NB4 (cell line): ENCODE measurements at regions not wholly inside any gene's neighbourhood (a gene's known extent, or its start where the extent isn't known, plus 50 kb on each side); places are given as distances from the start of the nearest gene placed in this dataset.
"Not testable (repeated sequence)": the region's sequence is repeated elsewhere in the genome, so short reads cannot be mapped to it uniquely, and the experiment has no call there.

Source experiments
- DNase-seq: peaks from one replicate; pipeline ENCODE4 v3.0.0; 2010; ENCODE audit warnings: low read depth
- H3K4me3 ChIP-seq: one replicate; pipeline ENCODE4 v1.5.1; 2011; ENCODE audit warnings: mild to moderate bottlenecking, low read depth, low read length, moderate library complexity
- MAX ChIP-seq: IDR thresholded peaks from 2 replicates; pipeline ENCODE4 v1.6.1; 2011; ENCODE audit warnings: low read depth, low read length
- MYC ChIP-seq: IDR thresholded peaks from 2 replicates; pipeline ENCODE4 v1.6.1; 2011; ENCODE audit warnings: low read depth, low read length
- POLR2A ChIP-seq: IDR thresholded peaks from 2 replicates; pipeline ENCODE4 v1.6.1; 2011; ENCODE audit warnings: mild to moderate bottlenecking; ENCODE audit not compliant: insufficient read length; ENCODE audit errors: extremely low read depth
- TF ChIP-seq, protein P1 (sequence below): IDR thresholded peaks from one replicate; pipeline ENCODE4 v1.5.1; 2012; ENCODE audit warnings: low read depth, low read length

- DNase-seq, H3K4me3 ChIP-seq: not testable (repeated sequence)
These were observed 56.8 kb downstream of the SCGB2B2 start for GRCh38 chr19:34620134-34620533.

DNA sequence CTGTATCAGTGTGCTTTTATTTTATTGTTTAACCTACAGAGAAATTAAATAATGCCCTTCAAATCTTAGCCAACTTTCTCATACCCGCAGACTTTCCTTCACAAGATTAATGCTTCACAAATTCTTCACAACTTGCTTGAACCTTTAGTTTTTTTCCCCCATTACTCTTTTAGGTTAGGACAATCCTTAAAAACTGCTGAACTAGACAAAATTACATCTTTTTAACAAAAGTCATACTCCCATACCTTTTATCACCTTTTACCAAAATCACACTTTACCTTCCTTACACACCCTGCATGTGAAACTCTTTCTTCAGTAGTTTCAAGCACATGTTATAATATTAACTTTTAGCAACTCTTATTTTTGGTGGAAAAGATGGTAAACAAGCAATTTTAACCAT is 58.5 kb downstream of the SCGB2B2 start:
- TF ChIP-seq, protein P1, sequence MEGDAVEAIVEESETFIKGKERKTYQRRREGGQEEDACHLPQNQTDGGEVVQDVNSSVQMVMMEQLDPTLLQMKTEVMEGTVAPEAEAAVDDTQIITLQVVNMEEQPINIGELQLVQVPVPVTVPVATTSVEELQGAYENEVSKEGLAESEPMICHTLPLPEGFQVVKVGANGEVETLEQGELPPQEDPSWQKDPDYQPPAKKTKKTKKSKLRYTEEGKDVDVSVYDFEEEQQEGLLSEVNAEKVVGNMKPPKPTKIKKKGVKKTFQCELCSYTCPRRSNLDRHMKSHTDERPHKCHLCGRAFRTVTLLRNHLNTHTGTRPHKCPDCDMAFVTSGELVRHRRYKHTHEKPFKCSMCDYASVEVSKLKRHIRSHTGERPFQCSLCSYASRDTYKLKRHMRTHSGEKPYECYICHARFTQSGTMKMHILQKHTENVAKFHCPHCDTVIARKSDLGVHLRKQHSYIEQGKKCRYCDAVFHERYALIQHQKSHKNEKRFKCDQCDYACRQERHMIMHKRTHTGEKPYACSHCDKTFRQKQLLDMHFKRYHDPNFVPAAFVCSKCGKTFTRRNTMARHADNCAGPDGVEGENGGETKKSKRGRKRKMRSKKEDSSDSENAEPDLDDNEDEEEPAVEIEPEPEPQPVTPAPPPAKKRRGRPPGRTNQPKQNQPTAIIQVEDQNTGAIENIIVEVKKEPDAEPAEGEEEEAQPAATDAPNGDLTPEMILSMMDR: no peak
- TF ChIP-seq POLR2A (no peak), MAX (no peak), MYC (no peak)
- DNase-seq: no peak

DNA sequence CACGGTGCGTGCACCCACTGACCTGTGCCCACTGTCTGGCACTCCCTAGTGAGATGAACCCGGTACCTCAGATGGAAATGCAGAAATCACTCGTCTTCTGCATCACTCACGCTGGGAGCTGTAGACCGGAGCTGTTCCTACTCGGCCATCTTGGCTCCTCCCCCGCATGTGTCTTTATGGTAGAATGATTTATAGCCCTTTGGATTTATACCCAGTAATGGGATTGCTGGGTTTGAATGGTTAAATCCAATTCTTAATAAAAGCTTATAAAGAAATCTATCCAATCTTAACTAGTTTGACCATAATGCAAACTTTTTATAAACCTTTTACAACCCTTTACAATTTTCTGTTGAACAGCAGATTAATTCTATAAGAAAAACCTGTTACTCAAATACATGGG is 59.0 kb downstream of the SCGB2B2 start:
- not testable (repeated sequence) for H3K4me3 ChIP-seq, DNase-seq

More for the DNA sequence above, 58.5 kb downstream of the SCGB2B2 start:
- no peak overlapping the region for H3K4me3 ChIP-seq

- DNase-seq: no peak
- TF ChIP-seq MAX (no peak), MYC (no peak), POLR2A (no peak)
- TF ChIP-seq, protein P1: no peak
- H3K4me3 ChIP-seq: no peak overlapping the region
These were observed 74.0 kb downstream of the SCGB2B2 start for GRCh38 chr19:34603003-34603402.

- TF ChIP-seq MYC (no peak), POLR2A (no peak), MAX (no peak)
- TF ChIP-seq, protein P1: no peak
- no peak overlapping the region for H3K4me3 ChIP-seq
- no peak for DNase-seq
These were observed 75.9 kb downstream of the SCGB2B2 start for GRCh38 chr19:34601071-34601470.

GRCh38 chr19:34600366-34600765 is 76.6 kb downstream of the SCGB2B2 start:
- H3K4me3 ChIP-seq: no peak overlapping the region
- DNase-seq: no peak
- TF ChIP-seq MYC (no peak), MAX (no peak), POLR2A (no peak)
- TF ChIP-seq, protein P1: no peak

GRCh38 chr19:34598217-34599155 is 78.5 kb downstream of the SCGB2B2 start:
- DNase-seq: no peak
- H3K4me3 ChIP-seq: no peak overlapping the region
- TF ChIP-seq MYC (no peak), POLR2A (no peak), MAX (no peak)
- TF ChIP-seq, protein P1: no peak
